ENCODE measurements at regions not wholly inside any gene's neighbourhood (a gene's known extent, or its start where the extent isn't known, plus 50 kb on each side); places are given as distances from the start of the nearest gene placed in this dataset.
A peak's percentile ranks its signal among the peaks of the same experiment; 100 is the strongest.

- DNase-seq: no peak
Measured at GRCh38 chr13:34561033-34561432, 381.0 kb upstream of the NBEA start.

GRCh38 chr13:34567597-34567996 lies 374.5 kb upstream of the NBEA start:
- DNase-seq: no peak

GRCh38 chr13:34570698-34571353 lies 371.2 kb upstream of the NBEA start:
- DNase-seq: no peak

- no peak for DNase-seq
Measured at GRCh38 chr13:34571716-34572115, 370.4 kb upstream of the NBEA start.

GRCh38 chr13:34577051-34577450 lies 365.0 kb upstream of the NBEA start:
- no peak for DNase-seq

GRCh38 chr13:34578471-34578870 lies 363.6 kb upstream of the NBEA start:
- no peak for DNase-seq

GRCh38 chr13:34578917-34579316 lies 363.2 kb upstream of the NBEA start:
- no peak for DNase-seq

GRCh38 chr13:34583181-34583580 lies 358.9 kb upstream of the NBEA start:
- no peak for DNase-seq

GRCh38 chr13:34587576-34587975 lies 354.5 kb upstream of the NBEA start:
- DNase-seq: no peak

GRCh38 chr13:34588362-34588761 lies 353.7 kb upstream of the NBEA start:
- no peak for DNase-seq

- no peak for DNase-seq
Measured at GRCh38 chr13:34589581-34589980, 352.5 kb upstream of the NBEA start.

- no peak for DNase-seq
Measured at GRCh38 chr13:34591129-34591528, 350.9 kb upstream of the NBEA start.

GRCh38 chr13:34591900-34592529 lies 350.1 kb upstream of the NBEA start:
- peak; percentile 54 for DNase-seq

GRCh38 chr13:34593658-34594057 lies 348.4 kb upstream of the NBEA start:
- no peak for DNase-seq

GRCh38 chr13:34594507-34594906 lies 347.6 kb upstream of the NBEA start:
- DNase-seq: no peak

- no peak for DNase-seq
Measured at GRCh38 chr13:34608331-34608730, 333.7 kb upstream of the NBEA start.

- no peak for DNase-seq
Measured at GRCh38 chr13:34611671-34612070, 330.4 kb upstream of the NBEA start.

- no peak for DNase-seq
Measured at GRCh38 chr13:34617473-34618083, 324.5 kb upstream of the NBEA start.

- DNase-seq: no peak
Measured at GRCh38 chr13:34618654-34619053, 323.4 kb upstream of the NBEA start.

- DNase-seq: no peak
Measured at GRCh38 chr13:34619326-34619725, 322.7 kb upstream of the NBEA start.

GRCh38 chr13:34620074-34620850 lies 321.8 kb upstream of the NBEA start:
- DNase-seq: no peak

- no peak for DNase-seq
Measured at GRCh38 chr13:34620862-34621261, 321.2 kb upstream of the NBEA start.

- DNase-seq: no peak
Measured at GRCh38 chr13:34623331-34623730, 318.7 kb upstream of the NBEA start.

Data from muscle of arm (tissue), 1 donor.